ENCODE measurements at regions not wholly inside any gene's neighbourhood (a gene's known extent, or its start where the extent isn't known, plus 50 kb on each side); places are given as distances from the start of the nearest gene placed in this dataset.

DNA sequence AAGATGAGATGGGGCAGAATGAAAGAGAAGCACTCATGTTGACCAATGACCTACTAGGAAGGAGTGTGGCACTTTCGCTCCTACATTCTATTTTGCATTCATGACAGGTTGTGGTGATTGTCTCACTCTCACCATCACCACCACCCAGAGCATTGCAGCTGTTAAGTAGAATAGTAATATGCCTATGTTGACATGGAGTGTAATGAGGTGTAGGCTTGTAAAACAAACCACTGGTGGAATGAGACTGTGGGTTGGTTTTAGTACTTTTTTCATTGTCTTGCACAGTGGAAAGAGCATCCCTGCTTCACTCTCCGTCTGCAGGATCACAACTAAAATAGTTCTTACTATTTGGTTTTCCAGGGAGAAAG is 516.7 kb downstream of the NTRK2 start:
- no peak overlapping the region for H2AFZ ChIP-seq (ENCODE audit: low read depth, low read length)
- TF ChIP-seq MXI1 (conservative IDR thresholded peaks at IDR 0.05; ENCODE audit: poor library complexity, severe bottlenecking) (no peak), TAF1 (IDR thresholded peaks at IDR 0.05; ENCODE audit: low read depth) (no peak), CTCF (IDR thresholded peaks at IDR 0.05; ENCODE audit: poor library complexity, severe bottlenecking) (no peak), SMC3 (conservative IDR thresholded peaks at IDR 0.05; ENCODE audit: poor library complexity) (no peak), RAD21 (conservative IDR thresholded peaks at IDR 0.05) (no peak), EZH2 (IDR thresholded peaks at IDR 0.05; ENCODE audit: borderline replicate concordance, insufficient read depth, low read length, poor library complexity, severe bottlenecking) (no peak), POLR2AphosphoS5 (IDR thresholded peaks at IDR 0.05) (no peak)
- TF ChIP-seq, protein P1, sequence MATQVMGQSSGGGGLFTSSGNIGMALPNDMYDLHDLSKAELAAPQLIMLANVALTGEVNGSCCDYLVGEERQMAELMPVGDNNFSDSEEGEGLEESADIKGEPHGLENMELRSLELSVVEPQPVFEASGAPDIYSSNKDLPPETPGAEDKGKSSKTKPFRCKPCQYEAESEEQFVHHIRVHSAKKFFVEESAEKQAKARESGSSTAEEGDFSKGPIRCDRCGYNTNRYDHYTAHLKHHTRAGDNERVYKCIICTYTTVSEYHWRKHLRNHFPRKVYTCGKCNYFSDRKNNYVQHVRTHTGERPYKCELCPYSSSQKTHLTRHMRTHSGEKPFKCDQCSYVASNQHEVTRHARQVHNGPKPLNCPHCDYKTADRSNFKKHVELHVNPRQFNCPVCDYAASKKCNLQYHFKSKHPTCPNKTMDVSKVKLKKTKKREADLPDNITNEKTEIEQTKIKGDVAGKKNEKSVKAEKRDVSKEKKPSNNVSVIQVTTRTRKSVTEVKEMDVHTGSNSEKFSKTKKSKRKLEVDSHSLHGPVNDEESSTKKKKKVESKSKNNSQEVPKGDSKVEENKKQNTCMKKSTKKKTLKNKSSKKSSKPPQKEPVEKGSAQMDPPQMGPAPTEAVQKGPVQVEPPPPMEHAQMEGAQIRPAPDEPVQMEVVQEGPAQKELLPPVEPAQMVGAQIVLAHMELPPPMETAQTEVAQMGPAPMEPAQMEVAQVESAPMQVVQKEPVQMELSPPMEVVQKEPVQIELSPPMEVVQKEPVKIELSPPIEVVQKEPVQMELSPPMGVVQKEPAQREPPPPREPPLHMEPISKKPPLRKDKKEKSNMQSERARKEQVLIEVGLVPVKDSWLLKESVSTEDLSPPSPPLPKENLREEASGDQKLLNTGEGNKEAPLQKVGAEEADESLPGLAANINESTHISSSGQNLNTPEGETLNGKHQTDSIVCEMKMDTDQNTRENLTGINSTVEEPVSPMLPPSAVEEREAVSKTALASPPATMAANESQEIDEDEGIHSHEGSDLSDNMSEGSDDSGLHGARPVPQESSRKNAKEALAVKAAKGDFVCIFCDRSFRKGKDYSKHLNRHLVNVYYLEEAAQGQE (IDR thresholded peaks at IDR 0.05; ENCODE audit: borderline replicate concordance): no peak
- H3K36me3 ChIP-seq (ENCODE audit: insufficient read depth, low read length): no peaks in the 10 kb centered on the region
- H4K20me1 ChIP-seq (ENCODE audit: insufficient read depth): no peaks in the 10 kb centered on the region
- H3K27me3 ChIP-seq (ENCODE audit: insufficient read depth, low read depth, low read length): no peaks in the 10 kb centered on the region
- no peak overlapping the region for H3K27ac ChIP-seq (ENCODE audit: low read length)
- no peaks in the 10 kb centered on the region for H3K9me2 ChIP-seq (ENCODE audit: insufficient read depth, low read length)
- no peaks in the 10 kb centered on the region for H3K9me3 ChIP-seq (ENCODE audit: low read length)
- H3K79me2 ChIP-seq (replicated peaks; ENCODE audit: insufficient read depth, low read length): no peaks in the 10 kb centered on the region
- H3F3A ChIP-seq (ENCODE audit: insufficient read depth, low read length, poor library complexity, severe bottlenecking): no peaks in the 10 kb centered on the region
- H3K4me2 ChIP-seq (ENCODE audit: low read length): no peak overlapping the region
- no peak overlapping the region for H3K4me3 ChIP-seq (ENCODE audit: low read length)
- no peak overlapping the region for H3K9ac ChIP-seq (ENCODE audit: low read length)

GRCh38 chr9:85185486-85186217 is 516.1 kb downstream of the NTRK2 start:
- Histone ChIP-seq H3K9me2 (ENCODE audit: insufficient read depth, low read length) (no peaks in the 10 kb centered on the region), H3F3A (ENCODE audit: insufficient read depth, low read length, poor library complexity, severe bottlenecking) (no peaks in the 10 kb centered on the region), H4K20me1 (ENCODE audit: insufficient read depth) (no peaks in the 10 kb centered on the region), H3K4me2 (ENCODE audit: low read length) (no peak overlapping the region), H3K27ac (ENCODE audit: low read length) (no peak overlapping the region), H3K79me2 (replicated peaks; ENCODE audit: insufficient read depth, low read length) (no peaks in the 10 kb centered on the region), H3K36me3 (ENCODE audit: insufficient read depth, low read length) (no peaks in the 10 kb centered on the region), H3K9me3 (ENCODE audit: low read length) (no peaks in the 10 kb centered on the region), H3K9ac (ENCODE audit: low read length) (no peak overlapping the region), H3K27me3 (ENCODE audit: insufficient read depth, low read depth, low read length) (no peaks in the 10 kb centered on the region), H3K4me3 (ENCODE audit: low read length) (no peak overlapping the region), H2AFZ (ENCODE audit: low read depth, low read length) (no peak overlapping the region)
- no peak for TF ChIP-seq CTCF (IDR thresholded peaks at IDR 0.05; ENCODE audit: poor library complexity, severe bottlenecking)
- TF ChIP-seq SMC3 (conservative IDR thresholded peaks at IDR 0.05; ENCODE audit: poor library complexity): no peak
- TF ChIP-seq, protein P1 (IDR thresholded peaks at IDR 0.05; ENCODE audit: borderline replicate concordance): no peak
- no peak for TF ChIP-seq POLR2AphosphoS5 (IDR thresholded peaks at IDR 0.05)
- TF ChIP-seq TAF1 (IDR thresholded peaks at IDR 0.05; ENCODE audit: low read depth): no peak
- no peak for TF ChIP-seq RAD21 (conservative IDR thresholded peaks at IDR 0.05)
- TF ChIP-seq EP300 (conservative IDR thresholded peaks at IDR 0.05; ENCODE audit: poor library complexity, severe bottlenecking): no peak
- TF ChIP-seq MXI1 (conservative IDR thresholded peaks at IDR 0.05; ENCODE audit: poor library complexity, severe bottlenecking): no peak
- no peak for TF ChIP-seq EZH2 (IDR thresholded peaks at IDR 0.05; ENCODE audit: borderline replicate concordance, insufficient read depth, low read length, poor library complexity, severe bottlenecking)
